Loucy (cell line): ENCODE measurements at regions not wholly inside any gene's neighbourhood (a gene's known extent, or its start where the extent isn't known, plus 50 kb on each side); places are given as distances from the start of the nearest gene placed in this dataset.

Source experiments
- H2AFZ ChIP-seq: fragments of 200-600 bp; sonication (generic); 2 replicates; pipeline ENCODE4 v1.6.0; 2016; ENCODE audit warnings: antibody characterized with exemption, mild to moderate bottlenecking, low read length, moderate library complexity
- H3F3A ChIP-seq: fragments of 200-600 bp; 2 replicates; pipeline ENCODE4 v1.6.0; 2016; ENCODE audit warnings: antibody characterized with exemption, low read depth, mild to moderate bottlenecking
- H3K27me3 ChIP-seq: fragments of 200-600 bp; sonication (generic); 2 replicates; pipeline ENCODE4 v1.6.1; 2014; ENCODE audit warnings: low read length, mild to moderate bottlenecking; ENCODE audit not compliant: insufficient read depth, poor library complexity, severe bottlenecking
- H3K36me3 ChIP-seq: fragments of 200-600 bp; sonication (generic); 2 replicates; pipeline ENCODE4 v1.6.1; 2016; ENCODE audit warnings: low read length; ENCODE audit not compliant: insufficient read depth
- H3K4me1 ChIP-seq: fragments of 200-600 bp; sonication (generic); 2 replicates; pipeline ENCODE4 v1.5.1; 2014; ENCODE audit warnings: low read length, mild to moderate bottlenecking; ENCODE audit not compliant: insufficient read depth, poor library complexity, severe bottlenecking
- H3K4me2 ChIP-seq: fragments of 200-600 bp; sonication (generic); 2 replicates; pipeline ENCODE4 v1.6.0; 2014; ENCODE audit warnings: antibody characterized with exemption, low read length, low read depth, mild to moderate bottlenecking; ENCODE audit not compliant: poor library complexity, severe bottlenecking
- H3K4me3 ChIP-seq: fragments of 200-600 bp; sonication (generic); 2 replicates; pipeline ENCODE4 v1.5.1; 2014; ENCODE audit warnings: low read length, mild to moderate bottlenecking, mixed read lengths; ENCODE audit not compliant: poor library complexity, severe bottlenecking
- H3K79me2 ChIP-seq: fragments of 200-600 bp; sonication (generic); 2 replicates; pipeline ENCODE4 v1.6.1; 2014; ENCODE audit warnings: low read length; ENCODE audit not compliant: insufficient read depth
- H3K9ac ChIP-seq: fragments of 200-600 bp; sonication (generic); 2 replicates; pipeline ENCODE4 v1.6.0; 2014; ENCODE audit warnings: mild to moderate bottlenecking, low read depth, low read length, moderate library complexity; ENCODE audit not compliant: poor library complexity, severe bottlenecking
- H3K9me2 ChIP-seq: fragments of 200-600 bp; sonication (generic); replicated peaks from 2 replicates; pipeline ENCODE4 v1.6.1; 2016; ENCODE audit warnings: low read depth, low read length, mixed read lengths
- H3K9me3 ChIP-seq: fragments of 200-600 bp; sonication (generic); 2 replicates; pipeline ENCODE4 v1.6.1; 2014; ENCODE audit warnings: mild to moderate bottlenecking, antibody characterized with exemption, low read length, low read depth; ENCODE audit not compliant: insufficient read depth
- H4K20me1 ChIP-seq: fragments of 200-600 bp; sonication (generic); 2 replicates; pipeline ENCODE4 v1.6.0; 2014; ENCODE audit warnings: antibody characterized with exemption, low read length, mild to moderate bottlenecking; ENCODE audit not compliant: insufficient read depth, poor library complexity, severe bottlenecking
- CTCF ChIP-seq: fragments of 200-600 bp; sonication (generic); conservative IDR thresholded peaks from 2 replicates; pipeline ENCODE4 v1.5.1; 2014; ENCODE audit warnings: mild to moderate bottlenecking, antibody characterized with exemption, low read length
- EZH2phosphoT487 ChIP-seq: fragments of 200-600 bp; IDR thresholded peaks from 2 replicates; pipeline ENCODE4 v1.6.1; 2018; ENCODE audit warnings: antibody characterized with exemption, mild to moderate bottlenecking, moderate library complexity, borderline replicate concordance

- no peaks in the 10 kb centered on the region for H3K79me2 ChIP-seq
- no peaks in the 10 kb centered on the region for H3K4me1 ChIP-seq
- no peaks in the 10 kb centered on the region for H3K9me3 ChIP-seq
- no peaks in the 10 kb centered on the region for H3K27me3 ChIP-seq
- H3K9me2 ChIP-seq: no peaks in the 10 kb centered on the region
- no peak overlapping the region for H3K4me3 ChIP-seq
- H4K20me1 ChIP-seq: no peaks in the 10 kb centered on the region
- no peak for TF ChIP-seq EZH2phosphoT487
- no peak for TF ChIP-seq CTCF
- H3K9ac ChIP-seq: no peak overlapping the region
- H3F3A ChIP-seq: no peaks in the 10 kb centered on the region
- no peak overlapping the region for H2AFZ ChIP-seq
- no peaks in the 10 kb centered on the region for H3K36me3 ChIP-seq
- H3K4me2 ChIP-seq: no peak overlapping the region
These were observed 330.8 kb upstream of the MTNR1B start for GRCh38 chr11:92638678-92639077.

GRCh38 chr11:92642177-92642931 is 327.1 kb upstream of the MTNR1B start:
- Histone ChIP-seq H3F3A (no peaks in the 10 kb centered on the region), H4K20me1 (no peaks in the 10 kb centered on the region), H3K4me3 (no peak overlapping the region), H3K9me2 (no peaks in the 10 kb centered on the region; the same call in 1 of the 2 replicates), H3K9me3 (no peaks in the 10 kb centered on the region), H3K4me1 (no peaks in the 10 kb centered on the region), H3K4me2 (no peak overlapping the region), H3K9ac (no peak overlapping the region), H3K27me3 (no peaks in the 10 kb centered on the region), H3K36me3 (no peaks in the 10 kb centered on the region), H2AFZ (no peak overlapping the region), H3K79me2 (no peaks in the 10 kb centered on the region)
- TF ChIP-seq EZH2phosphoT487 (no peak), CTCF (no peak)

- Histone ChIP-seq H2AFZ (no peak overlapping the region), H3K27me3 (no peaks in the 10 kb centered on the region), H4K20me1 (no peaks in the 10 kb centered on the region), H3K36me3 (no peaks in the 10 kb centered on the region), H3K9me2 (no peaks in the 10 kb centered on the region; the same call in 1 of the 2 replicates), H3K4me3 (no peak overlapping the region), H3K4me1 (no peaks in the 10 kb centered on the region), H3K79me2 (no peaks in the 10 kb centered on the region), H3K4me2 (no peak overlapping the region), H3F3A (no peaks in the 10 kb centered on the region), H3K9ac (no peak overlapping the region), H3K9me3 (no peaks in the 10 kb centered on the region)
- TF ChIP-seq CTCF: no peak
- no peak for TF ChIP-seq EZH2phosphoT487
These were observed 325.6 kb upstream of the MTNR1B start for GRCh38 chr11:92643827-92644226.
